HTR-8/SVneo (cell line): ENCODE measurements at regions not wholly inside any gene's neighbourhood (a gene's known extent, or its start where the extent isn't known, plus 50 kb on each side); places are given as distances from the start of the nearest gene placed in this dataset.

Experiments
- DNase-seq: peaks from one replicate; pipeline ENCODE4 v3.0.0; 2011; ENCODE audit warnings: low spot score, mixed read lengths; ENCODE audit not compliant: insufficient read length
- FAIRE-seq: peaks from 2 replicates; lab custom pipeline; 2011; peaks lifted over from hg19 to GRCh38; lab: Jason Lieb, UNC

- no peak for FAIRE-seq
These were observed 402.3 kb upstream of the SMARCA2 start for GRCh38 chr9:1612886-1613285.

GRCh38 chr9:1617419-1617818 lies 397.7 kb upstream of the SMARCA2 start:
- DNase-seq (no peak), FAIRE-seq (no peak)

More at GRCh38 chr9:1612886-1613285, 402.3 kb upstream of the SMARCA2 start:
- no peak for DNase-seq

GRCh38 chr9:1619915-1620710 lies 395.0 kb upstream of the SMARCA2 start:
- DNase-seq (no peak), FAIRE-seq (no peak)

GRCh38 chr9:1637401-1637800 lies 377.7 kb upstream of the SMARCA2 start:
- no peak for FAIRE-seq
- DNase-seq, result no peak

- FAIRE-seq, result no peak
- no peak for DNase-seq
These were observed 376.0 kb upstream of the SMARCA2 start for GRCh38 chr9:1639166-1639565.

DNA sequence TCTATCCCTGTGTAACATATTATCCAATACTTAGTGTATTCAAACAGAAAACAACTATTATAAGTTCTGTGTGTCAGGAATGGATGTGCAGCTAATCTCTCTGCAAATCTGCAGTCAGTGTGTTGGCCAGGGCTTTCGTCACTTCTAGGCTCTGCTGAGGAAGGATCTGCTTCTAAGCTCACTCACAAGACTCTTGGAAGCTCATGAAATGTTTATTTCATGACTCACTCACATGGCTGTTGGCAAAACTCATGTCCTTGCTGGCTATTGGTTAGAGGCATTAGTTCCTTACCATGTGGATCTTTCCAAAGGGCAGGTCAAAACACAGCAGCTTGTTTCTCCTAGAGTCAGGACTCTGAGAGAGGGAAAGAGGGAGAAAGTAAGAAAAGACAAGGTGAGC lies 367.4 kb upstream of the SMARCA2 start:
- FAIRE-seq, result no peak
- DNase-seq, result no peak

- no peak for DNase-seq
- no peak for FAIRE-seq
These were observed 361.9 kb upstream of the SMARCA2 start for GRCh38 chr9:1653282-1653681.

DNA sequence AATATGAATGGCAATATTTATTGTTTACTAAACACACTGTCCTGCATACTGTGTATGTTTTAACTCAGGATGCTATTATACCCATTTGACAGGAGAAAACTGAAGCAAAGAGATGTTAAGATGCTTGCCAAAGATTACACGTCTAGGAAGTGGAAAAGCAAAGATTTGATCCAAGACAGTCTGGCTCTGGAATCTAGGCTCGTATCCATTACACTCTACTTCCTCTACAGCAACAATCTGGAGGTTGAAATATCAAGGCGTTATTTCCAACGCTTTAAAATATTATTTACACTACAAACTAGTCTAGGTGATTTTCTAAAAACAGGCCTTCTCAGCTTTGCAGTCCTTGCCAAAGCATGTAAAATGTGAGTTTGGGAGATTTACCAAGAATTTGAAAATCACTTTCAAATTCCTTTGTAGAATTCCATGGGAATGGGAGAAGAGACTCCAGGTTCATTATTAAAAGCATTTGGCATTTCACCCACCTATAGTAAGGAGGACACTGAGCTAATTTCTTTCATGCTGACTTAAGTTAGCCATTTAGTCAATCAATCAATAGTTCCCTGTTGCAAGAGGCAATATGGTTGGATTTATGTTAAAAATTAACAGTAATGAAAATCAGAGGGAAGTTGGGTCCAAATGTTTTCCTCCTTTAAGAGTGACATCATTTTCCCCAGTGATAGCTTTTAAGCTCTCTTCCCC lies 356.3 kb upstream of the SMARCA2 start:
- no peak for FAIRE-seq

DNA sequence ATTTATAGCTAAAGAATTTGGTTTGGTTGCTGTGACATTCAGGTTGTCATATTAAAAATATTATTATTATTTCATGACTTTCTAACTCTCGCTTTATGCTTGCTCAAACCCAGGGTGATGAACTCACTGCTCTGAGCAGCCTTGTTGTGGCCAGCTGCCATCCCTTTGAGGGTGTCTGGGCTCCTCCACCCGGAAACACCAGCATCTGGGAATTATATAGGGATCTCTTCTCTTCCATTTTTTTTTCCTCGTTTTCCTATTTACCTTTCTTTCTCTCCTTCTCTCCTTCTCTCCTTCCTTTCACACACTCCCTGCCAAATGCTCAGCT lies 355.8 kb upstream of the SMARCA2 start:
- FAIRE-seq (no peak), DNase-seq (no peak)

More for the DNA sequence above, 356.3 kb upstream of the SMARCA2 start:
- DNase-seq, result no peak

- no peak for FAIRE-seq
- no peak for DNase-seq
These were observed 346.7 kb upstream of the SMARCA2 start for GRCh38 chr9:1668441-1668840.

- FAIRE-seq, result no peak
- no peak for DNase-seq
These were observed 341.8 kb upstream of the SMARCA2 start for GRCh38 chr9:1673300-1673699.

GRCh38 chr9:1676771-1677170 lies 338.4 kb upstream of the SMARCA2 start:
- DNase-seq, result no peak
- FAIRE-seq, result no peak

DNA sequence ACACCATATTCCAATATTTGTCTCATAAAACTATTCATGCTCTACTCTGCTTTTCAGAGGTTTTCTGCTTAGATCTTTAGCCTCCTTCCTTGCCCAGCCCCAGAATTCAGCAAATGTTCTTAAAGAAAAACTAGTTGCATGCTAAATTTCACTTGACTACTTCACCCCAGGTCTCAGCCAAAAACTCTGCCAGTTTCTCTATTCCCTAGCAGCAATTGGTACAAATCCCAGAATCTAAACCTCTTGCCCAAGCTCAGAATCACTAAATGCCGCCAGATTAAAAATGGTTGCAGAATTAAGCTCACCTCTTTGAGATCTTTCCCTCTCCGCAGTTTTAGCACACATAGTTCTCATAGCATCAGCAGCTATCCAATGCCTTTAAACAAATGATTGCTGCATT lies 331.2 kb upstream of the SMARCA2 start:
- DNase-seq, result no peak
- no peak for FAIRE-seq

GRCh38 chr9:1698991-1699390 lies 316.2 kb upstream of the SMARCA2 start:
- DNase-seq, result no peak
- no peak for FAIRE-seq

- FAIRE-seq (no peak), DNase-seq (no peak)
These were observed 314.0 kb upstream of the SMARCA2 start for GRCh38 chr9:1701113-1701512.

DNA sequence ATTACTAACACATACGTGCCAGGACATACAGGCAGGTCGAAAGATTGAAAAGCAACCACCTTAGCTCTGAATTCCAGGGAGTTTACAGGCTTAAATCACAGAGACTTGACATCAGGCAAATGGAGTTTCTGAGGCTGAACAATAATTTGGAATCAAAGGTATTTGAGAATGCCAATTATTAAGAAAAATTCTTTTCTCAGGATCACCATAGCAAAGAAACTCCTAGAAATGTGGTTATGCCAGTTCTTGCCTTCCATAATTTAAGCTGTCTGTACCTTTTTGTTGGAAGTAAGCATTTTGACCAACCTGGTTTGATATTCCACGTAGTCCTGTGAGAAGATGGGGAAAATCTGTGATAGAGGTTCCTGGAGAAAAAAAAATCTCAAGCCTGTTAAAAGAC lies 312.4 kb upstream of the SMARCA2 start:
- FAIRE-seq (no peak), DNase-seq (no peak)

- FAIRE-seq, result no peak
- DNase-seq, result no peak
These were observed 307.9 kb upstream of the SMARCA2 start for GRCh38 chr9:1707291-1707690.

DNA sequence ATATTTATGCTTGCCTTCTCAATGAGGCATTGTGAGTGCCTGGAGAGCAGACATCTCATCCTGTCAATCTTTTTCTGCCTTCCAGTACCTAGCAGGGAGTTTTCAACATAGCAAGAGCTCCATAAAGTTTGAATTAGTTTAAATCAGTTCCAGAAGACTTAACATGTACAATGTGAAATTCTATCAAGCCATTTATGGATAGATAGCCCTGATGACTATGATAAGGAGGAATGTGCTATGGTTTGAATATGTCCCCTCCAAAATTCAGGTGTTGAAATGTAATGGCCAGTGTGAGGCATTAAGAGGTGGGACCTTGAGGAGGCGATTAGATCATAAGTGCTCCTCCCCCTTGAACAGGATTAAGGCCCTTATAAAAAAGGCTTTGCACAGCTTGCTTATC lies 306.9 kb upstream of the SMARCA2 start:
- FAIRE-seq (no peak), DNase-seq (no peak)

DNA sequence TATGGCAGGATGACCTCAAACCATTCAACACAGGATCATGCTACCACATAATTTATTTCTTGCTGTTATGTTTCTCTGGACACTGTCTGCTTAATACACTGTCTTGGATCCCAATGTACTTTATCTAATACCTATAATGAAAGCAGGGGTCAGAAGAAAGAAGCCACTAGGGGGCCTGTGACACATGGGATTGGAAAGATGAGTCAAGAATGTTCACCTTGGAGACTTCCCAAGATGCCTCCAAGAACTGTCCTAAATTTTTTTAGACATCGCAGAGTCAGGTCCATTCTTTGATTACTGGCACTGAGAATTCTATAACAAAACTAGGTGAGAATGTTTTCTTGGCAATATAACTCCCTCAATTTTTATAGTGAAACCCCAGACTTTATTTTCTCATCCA lies 305.8 kb upstream of the SMARCA2 start:
- FAIRE-seq (no peak), DNase-seq (no peak)

DNA sequence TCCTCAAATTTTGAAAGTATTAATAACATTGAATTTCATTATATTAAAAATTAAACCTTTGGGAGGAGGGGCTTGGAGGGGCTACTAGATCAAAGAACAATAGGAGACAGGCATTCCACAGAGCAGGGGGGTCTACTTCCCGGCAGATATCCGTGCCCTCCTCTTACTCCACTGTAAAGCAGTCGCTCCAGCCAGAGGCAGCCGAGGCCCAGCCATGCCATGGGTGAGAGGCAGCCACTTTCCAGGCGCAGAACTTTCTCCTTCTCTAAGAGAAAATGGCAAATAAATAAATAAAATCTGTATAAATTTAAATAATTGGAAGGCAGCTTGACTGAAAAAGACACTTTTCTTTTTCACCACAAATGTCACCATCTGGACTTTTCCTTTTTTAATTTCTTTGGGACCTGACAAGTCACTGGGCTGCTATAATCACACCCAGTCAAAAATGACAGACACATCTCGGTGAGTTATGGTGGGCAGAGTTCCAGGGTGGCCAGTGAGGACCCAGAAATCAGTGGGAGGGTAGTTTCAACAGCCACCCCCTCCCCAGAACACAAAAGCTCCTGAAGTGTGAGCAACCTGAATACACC lies 302.2 kb upstream of the SMARCA2 start:
- DNase-seq (no peak), FAIRE-seq (no peak)

DNA sequence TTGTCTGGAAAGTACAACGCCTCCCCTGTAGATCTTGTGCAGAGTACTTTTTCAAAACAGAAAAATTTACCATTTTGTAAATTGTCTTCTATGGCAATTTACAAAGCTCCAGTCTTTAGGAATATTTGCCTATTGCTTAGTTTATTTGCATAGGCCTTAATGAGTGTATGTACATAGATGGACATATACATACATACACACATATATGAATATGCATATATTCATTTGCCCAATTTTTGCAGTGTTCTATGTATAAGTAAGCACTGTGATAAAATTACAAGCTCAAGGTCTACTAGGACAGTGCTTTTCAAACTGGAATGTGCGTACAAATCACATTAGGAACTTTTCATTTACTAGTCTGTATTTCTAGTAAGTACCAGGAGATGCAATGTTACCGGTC lies 301.3 kb upstream of the SMARCA2 start:
- DNase-seq, result no peak
- FAIRE-seq, result no peak

DNA sequence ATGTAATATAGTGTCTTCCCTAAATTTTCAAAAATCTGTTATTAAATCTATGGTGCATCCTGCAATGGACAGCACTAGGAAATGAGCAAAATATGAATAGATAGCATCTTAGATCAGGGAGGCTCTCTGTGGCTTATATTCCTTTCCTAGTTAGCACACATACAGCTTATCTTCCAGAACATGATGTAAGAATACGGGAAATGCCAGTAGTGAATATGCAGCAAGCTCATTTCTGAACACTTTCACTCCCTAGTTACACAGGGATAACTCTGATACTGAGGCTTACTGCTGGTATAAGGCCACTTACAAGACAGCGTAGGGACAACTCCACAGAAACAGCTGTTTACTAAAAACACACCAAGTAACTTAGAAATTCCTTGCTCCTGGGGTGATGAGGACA lies 297.3 kb upstream of the SMARCA2 start:
- DNase-seq (no peak), FAIRE-seq (no peak)
